Amniotic stem cell (primary cell): ENCODE measurements at regions not wholly inside any gene's neighbourhood (a gene's known extent, or its start where the extent isn't known, plus 50 kb on each side); places are given as distances from the start of the nearest gene placed in this dataset.

Experiments
- DNase-seq: peaks from one replicate; lab custom pipeline; 2025; lab: John Stamatoyannopoulos, UW

- no peak for DNase-seq
Measured at GRCh38 chr11:130585545-130585944, 137.1 kb downstream of the ADAMTS15 start.

- DNase-seq = no peak
Measured at GRCh38 chr11:130587658-130588057, 139.2 kb downstream of the ADAMTS15 start.

GRCh38 chr11:130588471-130588870, 140.0 kb downstream of the ADAMTS15 start:
- DNase-seq = no peak

GRCh38 chr11:130592056-130592455, 143.6 kb downstream of the ADAMTS15 start:
- DNase-seq = no peak

GRCh38 chr11:130593064-130593463, 144.6 kb downstream of the ADAMTS15 start:
- no peak for DNase-seq

GRCh38 chr11:130598433-130598832, 150.0 kb downstream of the ADAMTS15 start:
- DNase-seq = no peak

GRCh38 chr11:130599073-130599654, 150.7 kb downstream of the ADAMTS15 start:
- DNase-seq = no peak

- DNase-seq = no peak
Measured at GRCh38 chr11:130600139-130600538, 151.7 kb downstream of the ADAMTS15 start.

GRCh38 chr11:130600616-130601015, 152.2 kb downstream of the ADAMTS15 start:
- DNase-seq = no peak

GRCh38 chr11:130601141-130601540, 152.7 kb downstream of the ADAMTS15 start:
- DNase-seq = no peak

- no peak for DNase-seq
Measured at GRCh38 chr11:130601764-130602460, 153.5 kb downstream of the ADAMTS15 start.

GRCh38 chr11:130602641-130603334, 154.3 kb downstream of the ADAMTS15 start:
- DNase-seq = no peak

GRCh38 chr11:130603335-130603906, 155.0 kb downstream of the ADAMTS15 start:
- DNase-seq = no peak

GRCh38 chr11:130604606-130605005, 156.2 kb downstream of the ADAMTS15 start:
- DNase-seq = no peak

GRCh38 chr11:130606178-130606577, 157.7 kb downstream of the ADAMTS15 start:
- no peak for DNase-seq

- peak; percentile 19 for DNase-seq
Measured at GRCh38 chr11:130606781-130607511, 158.5 kb downstream of the ADAMTS15 start.

- DNase-seq = no peak
Measured at GRCh38 chr11:130608287-130608686, 159.8 kb downstream of the ADAMTS15 start.

- DNase-seq = no peak
Measured at GRCh38 chr11:130609121-130610035, 160.9 kb downstream of the ADAMTS15 start.

GRCh38 chr11:130611791-130612251, 163.4 kb downstream of the ADAMTS15 start:
- DNase-seq = peak; percentile 43

- DNase-seq = no peak
Measured at GRCh38 chr11:130612291-130612851, 163.9 kb downstream of the ADAMTS15 start.

- no peak for DNase-seq
Measured at GRCh38 chr11:130613396-130613795, 165.0 kb downstream of the ADAMTS15 start.
